Keratinocyte (primary cell): ENCODE measurements at regions not wholly inside any gene's neighbourhood (a gene's known extent, or its start where the extent isn't known, plus 50 kb on each side); places are given as distances from the start of the nearest gene placed in this dataset.

Experiments used
- CTCF ChIP-seq, 3 experiments: IDR thresholded peaks in 1 of 3; conservative IDR thresholded peaks in 1 of 3; optimal IDR thresholded peaks in 1 of 3; 2 replicates in 2 of 3; 3 replicates in 1 of 3; pipeline versions ENCODE3 to v1.5.1; 2011; ENCODE audit warnings: low read length in 3 of 3, mild to moderate bottlenecking in 3 of 3, moderate library complexity in 2 of 3, control low read depth in 1 of 3, inconsistent platforms in 1 of 3; ENCODE audit not compliant: insufficient read depth in 2 of 3; ENCODE audit errors: extremely low read depth in 1 of 3
- EZH2 ChIP-seq: IDR thresholded peaks from one replicate; pipeline ENCODE4 v1.6.1; 2012; ENCODE audit warnings: inconsistent platforms, mild to moderate bottlenecking, low read length, moderate library complexity

- no peak for TF ChIP-seq EZH2
- TF ChIP-seq CTCF (optimal IDR thresholded peaks at IDR 0.05 in 1 of 3, IDR thresholded peaks at IDR 0.05 in 1 of 3, conservative IDR thresholded peaks at IDR 0.05 in 1 of 3; ENCODE audit: extremely low read depth in 1 of 3, insufficient read depth in 2 of 3, low read length in 3 of 3): no peak
Observed at GRCh38 chr6:147881432-147881831, 372.9 kb downstream of the SAMD5 start.
